ENCODE measurements at regions not wholly inside any gene's neighbourhood (a gene's known extent, or its start where the extent isn't known, plus 50 kb on each side); places are given as distances from the start of the nearest gene placed in this dataset.

DNA sequence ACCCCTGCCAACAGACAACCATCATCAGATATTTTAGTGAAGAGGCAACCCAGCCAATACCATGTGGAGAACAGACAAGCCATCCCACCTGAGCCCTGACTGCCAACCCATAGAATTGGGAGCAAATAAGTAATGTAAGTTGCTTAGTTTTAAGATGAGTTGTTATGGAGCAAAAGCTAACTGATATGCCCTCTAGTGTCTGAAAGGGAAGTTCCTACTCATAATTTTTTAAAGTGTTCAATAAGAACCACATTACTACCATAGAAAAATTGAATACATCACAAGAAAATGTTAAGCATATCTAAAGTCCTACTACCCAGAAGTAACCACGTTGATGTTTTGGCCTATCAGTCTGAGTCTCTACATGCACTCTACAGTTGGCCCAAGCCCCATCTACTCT lies 50.8 kb upstream of the SLC36A4 start:
- Mint-ChIP-seq H3K36me3 (no peaks in the 10 kb centered on the region), H3K4me1 (no peaks in the 10 kb centered on the region), H3K27ac (no peak overlapping the region), H3K4me3 (no peak overlapping the region), H3K27me3 (peaks cover 11 to 25% of the 10 kb centered on the region in 2 donors), H3K9me3 (no peaks in the 10 kb centered on the region)
- no peak for ATAC-seq (replicated peaks)
- DNase-seq = no peak

DNA sequence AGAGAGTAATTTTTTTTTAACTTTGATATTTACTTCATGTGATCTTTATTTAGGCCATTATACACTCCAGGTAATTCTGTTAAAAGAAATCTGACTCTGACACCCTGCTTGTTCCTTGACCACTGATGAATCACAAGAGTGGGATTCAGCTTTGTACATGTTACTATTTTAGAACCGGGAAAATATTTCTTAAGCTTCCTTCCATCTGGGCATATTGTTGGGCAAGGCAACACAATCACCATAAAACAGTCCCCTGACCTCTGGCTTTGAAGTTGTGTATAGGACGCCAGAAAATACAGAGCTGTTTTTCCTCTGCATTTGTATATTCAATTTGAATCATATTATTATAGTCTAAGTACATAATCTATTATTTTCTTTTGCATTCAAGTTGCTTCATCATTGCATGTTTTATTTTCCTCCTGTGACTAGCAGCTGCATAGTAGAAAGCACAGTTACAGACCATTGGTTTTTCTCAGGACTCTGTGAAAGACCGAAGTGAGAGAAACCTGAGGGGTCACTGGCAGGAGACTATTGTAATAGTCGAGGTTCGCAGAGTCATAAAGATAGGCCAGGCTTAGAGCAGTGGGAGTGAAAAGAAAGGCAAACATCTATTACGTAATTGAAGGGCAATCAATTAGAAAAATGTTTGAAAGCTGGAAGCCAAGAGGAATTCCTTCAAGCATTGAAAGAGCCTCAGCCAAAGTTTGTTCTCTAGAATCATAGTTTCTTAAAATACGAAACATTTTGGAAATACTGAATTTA lies 51.8 kb upstream of the SLC36A4 start:
- DNase-seq (no peak), ATAC-seq (replicated peaks) (no peak)
- Mint-ChIP-seq H3K27me3 (peaks cover 19 to 36% of the 10 kb centered on the region in 2 donors), H3K4me1 (no peaks in the 10 kb centered on the region), H3K36me3 (no peaks in the 10 kb centered on the region), H3K4me3 (no peak overlapping the region), H3K27ac (no peak overlapping the region), H3K9me3 (peaks cover 5 to 8% of the 10 kb centered on the region in 2 donors)

DNA sequence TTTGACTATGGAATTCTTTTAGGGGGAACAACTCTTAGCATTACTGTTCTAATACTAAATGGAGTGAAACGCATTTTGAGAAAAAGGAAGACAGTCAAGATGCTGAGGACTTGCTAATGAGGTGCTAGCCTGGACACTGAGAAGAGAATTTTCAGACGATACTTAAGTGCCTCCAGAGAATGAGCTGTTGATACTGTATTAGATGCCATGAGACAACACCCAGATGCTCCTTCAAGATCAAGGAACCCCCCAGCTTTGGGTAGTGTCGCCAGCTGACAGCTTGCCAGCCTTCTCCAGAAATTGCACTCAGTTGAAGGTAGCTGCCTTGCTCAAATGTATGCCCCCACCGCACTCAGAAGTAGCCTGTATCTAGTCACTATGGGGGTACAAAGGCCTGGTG lies 52.5 kb upstream of the SLC36A4 start:
- Mint-ChIP-seq H3K4me1 (no peaks in the 10 kb centered on the region), H3K27ac (no peak overlapping the region), H3K36me3 (no peaks in the 10 kb centered on the region), H3K9me3 (peaks cover 5 to 12% of the 10 kb centered on the region in 2 donors), H3K4me3 (no peak overlapping the region), H3K27me3 (peaks cover 13 to 39% of the 10 kb centered on the region in 2 donors)
- DNase-seq (no peak), ATAC-seq (replicated peaks) (no peak)

DNA sequence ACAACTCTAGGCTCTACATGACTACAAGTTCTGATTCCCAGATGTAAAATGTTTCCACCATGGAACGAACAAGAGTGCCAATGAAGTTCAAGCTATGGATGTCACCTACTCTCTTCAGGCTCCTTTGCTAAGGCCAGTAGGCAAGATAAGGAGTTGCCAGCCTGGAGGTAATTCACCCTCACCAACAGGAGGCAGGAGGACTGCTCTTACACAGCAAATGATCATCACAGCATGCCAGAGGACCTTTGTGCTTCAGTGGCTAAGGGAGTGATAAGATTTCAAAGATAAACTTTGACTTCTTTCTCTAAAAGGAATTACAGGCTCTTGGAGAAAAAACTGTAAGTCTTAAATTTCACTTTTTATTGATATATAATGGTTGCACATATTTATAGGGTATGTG lies 54.1 kb upstream of the SLC36A4 start:
- Mint-ChIP-seq H3K36me3 (no peaks in the 10 kb centered on the region), H3K27me3 (peaks cover 12 to 29% of the 10 kb centered on the region in 2 donors), H3K9me3 (peaks cover 5 to 12% of the 10 kb centered on the region in 2 donors), H3K4me3 (no peak overlapping the region), H3K4me1 (no peaks in the 10 kb centered on the region), H3K27ac (no peak overlapping the region)
- DNase-seq (no peak), ATAC-seq (replicated peaks) (no peak)

DNA sequence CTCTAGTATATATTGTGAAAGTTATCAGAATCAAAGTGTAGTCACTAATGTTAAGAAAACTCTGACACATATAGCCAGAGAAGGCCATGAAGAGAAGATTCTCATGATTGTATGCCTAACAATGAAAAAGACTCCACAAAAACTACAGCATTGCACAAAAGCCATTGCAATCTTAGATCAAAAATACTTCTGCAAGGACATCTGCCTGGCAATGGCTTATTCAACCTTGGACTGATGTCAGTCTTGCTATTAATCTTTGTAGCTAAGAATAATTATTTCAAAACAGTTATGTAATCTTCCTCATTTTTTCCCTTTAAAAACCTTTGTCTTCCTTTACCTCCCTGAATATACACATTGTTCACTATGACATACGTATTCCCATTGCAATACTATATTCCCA lies 55.3 kb upstream of the SLC36A4 start:
- Mint-ChIP-seq H3K4me1 (no peaks in the 10 kb centered on the region), H3K36me3 (no peaks in the 10 kb centered on the region), H3K27ac (no peak overlapping the region), H3K4me3 (no peak overlapping the region), H3K27me3 (peaks cover 12 to 29% of the 10 kb centered on the region in 2 donors), H3K9me3 (peaks cover 5 to 12% of the 10 kb centered on the region in 2 donors)
- DNase-seq = no peak
- ATAC-seq (replicated peaks) = no peak

DNA sequence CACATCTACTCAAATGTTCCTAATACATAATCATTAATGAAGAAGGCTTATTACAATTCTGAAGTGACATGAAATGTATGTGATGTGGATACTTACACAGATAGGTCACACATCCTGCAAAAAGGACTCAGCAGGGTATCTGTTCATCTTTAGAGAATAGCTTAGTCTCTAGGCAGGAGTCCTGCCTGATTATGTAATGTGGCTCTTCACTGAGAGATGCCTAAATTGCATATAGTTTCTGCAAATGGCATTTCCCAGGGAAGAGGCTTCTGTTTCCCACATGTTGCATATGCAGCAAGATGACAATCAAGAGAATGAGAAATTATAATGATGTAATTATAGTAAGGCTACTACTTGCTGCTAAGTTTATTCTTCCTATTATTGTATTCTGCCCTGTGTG lies 58.8 kb upstream of the SLC36A4 start:
- Mint-ChIP-seq H3K36me3 (peaks cover 0 to 5% of the 10 kb centered on the region in 2 donors), H3K27ac (no peak overlapping the region), H3K4me3 (no peak overlapping the region), H3K4me1 (no peaks in the 10 kb centered on the region), H3K27me3 (peaks cover 20 to 27% of the 10 kb centered on the region in 2 donors), H3K9me3 (peaks cover 13 to 17% of the 10 kb centered on the region in 2 donors)
- ATAC-seq (replicated peaks) = no peak
- no peak for DNase-seq

DNA sequence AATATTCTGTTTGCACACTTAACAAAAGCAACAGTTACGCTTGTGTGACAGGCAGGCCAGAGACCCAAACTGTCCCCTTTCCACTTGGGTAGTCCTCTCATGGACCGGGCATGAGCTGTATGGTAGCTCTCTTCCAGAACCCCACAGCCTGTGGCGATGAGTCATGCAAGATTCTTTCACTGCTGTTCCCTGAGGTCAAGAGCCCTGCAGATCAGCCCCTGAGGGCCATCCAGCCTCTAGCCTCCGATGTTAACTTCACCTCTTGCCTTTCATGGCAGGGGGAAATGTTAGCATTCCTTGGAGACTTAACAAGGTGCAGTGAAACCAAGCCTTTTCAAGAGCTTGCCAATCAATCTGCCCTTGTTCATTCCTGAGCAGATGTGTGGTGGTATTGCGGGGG lies 63.2 kb upstream of the DEUP1 start:
- no peak for ATAC-seq (replicated peaks)
- Mint-ChIP-seq H3K36me3 (no peaks in the 10 kb centered on the region), H3K4me3 (no peak overlapping the region)

DNA sequence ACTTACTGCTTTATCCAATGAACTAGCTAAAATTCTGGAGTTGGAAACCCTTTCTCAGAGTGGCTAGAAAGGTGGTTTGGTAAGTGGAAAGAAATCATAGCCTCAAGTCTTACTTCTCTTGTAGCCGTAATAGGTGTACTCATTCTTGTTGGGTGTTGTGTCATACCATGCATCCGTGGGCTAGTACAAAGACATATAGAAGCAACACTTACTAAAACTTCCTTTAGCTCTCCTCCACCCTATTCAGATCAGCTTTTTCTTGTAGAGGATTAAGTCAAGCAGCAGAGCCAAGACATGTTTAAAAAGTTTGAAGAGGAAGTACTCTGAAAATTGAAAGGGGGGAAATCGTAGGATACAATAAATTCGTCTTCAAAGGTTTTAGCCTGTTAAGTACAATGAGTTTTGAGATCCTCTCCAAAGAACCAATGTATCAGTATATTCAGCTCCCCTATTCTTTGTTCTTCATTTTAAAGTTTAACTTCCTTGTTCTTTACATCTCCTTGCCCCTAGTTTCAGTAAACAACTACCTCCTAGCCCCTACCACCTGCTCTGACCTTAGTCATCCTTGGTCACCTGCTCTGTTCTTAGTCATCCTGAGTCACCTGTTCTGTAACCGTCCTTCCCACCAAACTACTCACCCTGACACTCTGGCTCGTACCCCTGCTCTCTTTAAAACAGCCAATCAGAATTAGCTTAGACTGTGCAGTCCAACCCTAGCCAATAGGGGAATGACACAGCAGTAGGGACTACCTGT lies 62.1 kb upstream of the DEUP1 start:
- Mint-ChIP-seq H3K9me3 (peaks cover 5 to 7% of the 10 kb centered on the region in 2 donors), H3K4me1 (no peaks in the 10 kb centered on the region), H3K27me3 (peaks cover 0 to 8% of the 10 kb centered on the region in 2 donors), H3K4me3 (no peak overlapping the region), H3K36me3 (no peaks in the 10 kb centered on the region), H3K27ac (no peak overlapping the region)
- peak; percentile 44 to 50 for ATAC-seq (replicated peaks)
- no peak for DNase-seq

More for the DNA sequence above, 63.2 kb upstream of the DEUP1 start:
- Mint-ChIP-seq H3K4me1 (no peaks in the 10 kb centered on the region), H3K9me3 (peaks cover 5 to 7% of the 10 kb centered on the region in 2 donors), H3K27ac (no peak overlapping the region), H3K27me3 (peaks cover 2 to 9% of the 10 kb centered on the region in 2 donors)
- DNase-seq = no peak

DNA sequence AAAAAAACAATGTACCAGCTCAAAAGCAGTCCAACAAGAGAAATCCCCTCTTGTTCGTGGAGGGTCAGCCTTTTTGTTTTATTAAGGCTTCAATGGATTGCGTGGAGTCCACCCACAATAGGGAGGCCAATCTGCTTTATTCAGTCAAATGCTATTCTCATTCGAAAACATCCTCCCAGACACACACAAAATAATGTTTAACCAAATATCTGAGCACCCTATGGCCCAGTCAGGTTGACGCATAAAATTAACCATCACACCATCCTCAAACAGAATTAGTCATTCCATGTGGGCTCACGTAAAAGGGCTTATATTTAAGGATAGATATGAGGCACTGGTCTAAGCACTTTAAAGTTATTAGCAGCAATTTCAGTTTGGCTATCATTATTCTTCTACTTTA lies 58.9 kb upstream of the DEUP1 start:
- Mint-ChIP-seq H3K36me3 (no peaks in the 10 kb centered on the region), H3K9me3 (peaks cover 5 to 7% of the 10 kb centered on the region in 2 donors), H3K4me3 (no peak overlapping the region), H3K27me3 (peaks cover 0 to 4% of the 10 kb centered on the region in 2 donors), H3K27ac (no peak overlapping the region), H3K4me1 (no peaks in the 10 kb centered on the region)
- ATAC-seq (replicated peaks) (no peak), DNase-seq (no peak)

DNA sequence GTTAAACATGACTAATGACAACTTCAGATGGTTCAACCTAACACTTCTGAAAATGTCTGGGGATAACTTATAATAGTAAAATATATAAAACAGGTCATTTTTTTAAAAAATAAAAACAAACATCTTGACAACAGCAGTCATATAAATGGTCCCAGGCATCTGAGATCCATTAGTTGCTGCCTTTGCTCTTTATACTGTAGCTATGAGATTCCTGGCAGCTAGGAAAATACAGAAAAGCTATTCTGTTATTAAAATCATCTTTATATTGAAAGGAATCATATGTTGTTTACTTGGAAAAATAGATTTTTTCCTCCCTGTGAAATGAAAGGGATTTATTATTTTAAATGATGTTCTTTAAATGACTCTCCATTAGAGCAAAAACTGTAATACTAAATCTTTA lies 55.7 kb upstream of the DEUP1 start:
- ATAC-seq (replicated peaks) (no peak), DNase-seq (no peak)
- H3K9me3 Mint-ChIP-seq = peaks cover 0 to 1% of the 10 kb centered on the region in 2 donors
- H3K4me1 Mint-ChIP-seq = no peaks in the 10 kb centered on the region
- H3K27me3 Mint-ChIP-seq = peaks cover 0 to 4% of the 10 kb centered on the region in 2 donors
- H3K4me3 Mint-ChIP-seq = no peak overlapping the region
- no peak overlapping the region for H3K27ac Mint-ChIP-seq
- H3K36me3 Mint-ChIP-seq = no peaks in the 10 kb centered on the region

DNA sequence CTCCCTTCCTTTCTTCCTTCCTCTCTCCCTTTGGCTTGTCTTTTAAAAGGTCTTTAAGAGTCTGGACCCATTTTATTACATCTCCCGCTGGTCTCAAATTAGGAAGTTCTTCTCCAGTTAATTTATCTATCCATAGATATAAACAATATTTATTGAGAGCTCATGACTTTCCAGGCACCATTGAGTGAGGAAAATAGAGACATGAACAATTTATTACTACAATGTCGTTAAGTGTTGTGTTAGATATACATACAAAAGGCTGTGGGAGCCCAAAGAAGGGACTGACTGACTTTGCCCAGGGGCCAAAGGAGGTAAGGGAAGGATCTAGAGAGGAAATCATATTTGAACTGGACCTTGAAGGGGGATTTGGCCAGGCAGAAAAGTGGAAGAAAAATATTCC lies 51.6 kb upstream of the DEUP1 start:
- no peak overlapping the region for H3K4me3 Mint-ChIP-seq
- no peaks in the 10 kb centered on the region for H3K27me3 Mint-ChIP-seq
- H3K27ac Mint-ChIP-seq = no peak overlapping the region
- ATAC-seq (replicated peaks) (no peak), DNase-seq (no peak)
- no peaks in the 10 kb centered on the region for H3K9me3 Mint-ChIP-seq
- no peaks in the 10 kb centered on the region for H3K36me3 Mint-ChIP-seq
- no peaks in the 10 kb centered on the region for H3K4me1 Mint-ChIP-seq

DNA sequence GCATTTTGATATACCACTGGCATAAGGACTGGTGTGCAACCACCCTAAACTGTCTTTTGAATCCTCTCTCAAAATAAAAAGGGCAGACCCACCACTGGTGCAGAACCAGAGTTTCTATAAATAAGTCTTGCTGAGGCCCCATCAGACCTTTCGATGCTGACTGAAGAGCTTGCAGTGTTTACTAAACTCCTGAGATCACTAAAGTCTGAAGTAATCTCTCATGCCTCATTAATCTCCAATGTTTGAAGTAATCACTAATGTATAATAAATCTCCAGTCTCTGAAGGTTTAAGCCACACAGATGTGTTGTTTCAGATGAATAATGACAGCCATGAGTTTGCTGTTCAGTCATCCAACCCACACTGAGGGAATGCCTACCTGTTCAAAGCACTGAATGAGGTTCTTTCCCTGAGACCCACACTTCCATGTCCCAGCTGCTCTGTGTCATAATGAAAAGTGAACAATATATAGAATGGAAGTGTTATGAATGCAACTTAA lies 50.6 kb upstream of the DEUP1 start:
- Mint-ChIP-seq H3K4me1 (no peaks in the 10 kb centered on the region), H3K36me3 (no peaks in the 10 kb centered on the region), H3K4me3 (no peak overlapping the region), H3K27me3 (no peaks in the 10 kb centered on the region), H3K9me3 (no peaks in the 10 kb centered on the region), H3K27ac (no peak overlapping the region)
- peak; percentile 27 to 29 for ATAC-seq (replicated peaks)
- no peak for DNase-seq

Measured in stimulated activated naive B cell treated with anti-CD40 and anti-IgM and Interleukin-4, amounts not matched to agents 10 μg/mL and 1 μg/mL and 100 μg/mL, for 72 hours (primary cell).